NB4 (cell line): ENCODE measurements at regions not wholly inside any gene's neighbourhood (a gene's known extent, or its start where the extent isn't known, plus 50 kb on each side); places are given as distances from the start of the nearest gene placed in this dataset.

Experiments
- DNase-seq: peaks from one replicate; pipeline ENCODE4 v3.0.0; 2010; ENCODE audit warnings: low read depth
- H3K4me3 ChIP-seq: one replicate; pipeline ENCODE4 v1.5.1; 2011; ENCODE audit warnings: mild to moderate bottlenecking, low read depth, low read length, moderate library complexity
- CTCF ChIP-seq: IDR thresholded peaks from one replicate; pipeline ENCODE4 v1.5.1; 2012; ENCODE audit warnings: low read depth, low read length
- MYC ChIP-seq: IDR thresholded peaks from 2 replicates; pipeline ENCODE4 v1.6.1; 2011; ENCODE audit warnings: low read depth, low read length
- POLR2A ChIP-seq: IDR thresholded peaks from 2 replicates; pipeline ENCODE4 v1.6.1; 2011; ENCODE audit warnings: mild to moderate bottlenecking; ENCODE audit not compliant: insufficient read length; ENCODE audit errors: extremely low read depth
- TF ChIP-seq, protein P1 (sequence below): IDR thresholded peaks from 2 replicates; pipeline ENCODE4 v1.6.1; 2011; ENCODE audit warnings: low read depth, low read length

- H3K4me3 ChIP-seq, result no peak overlapping the region
- TF ChIP-seq POLR2A, result no peak
- TF ChIP-seq, protein P1, sequence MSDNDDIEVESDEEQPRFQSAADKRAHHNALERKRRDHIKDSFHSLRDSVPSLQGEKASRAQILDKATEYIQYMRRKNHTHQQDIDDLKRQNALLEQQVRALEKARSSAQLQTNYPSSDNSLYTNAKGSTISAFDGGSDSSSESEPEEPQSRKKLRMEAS, result no peak
- TF ChIP-seq CTCF, result no peak
- TF ChIP-seq MYC, result no peak
- DNase-seq, result no peak
Observed at GRCh38 chr12:58504143-58504938, 416.0 kb downstream of the LRIG3 start.

GRCh38 chr12:58509116-58509885 is 411.0 kb downstream of the LRIG3 start:
- TF ChIP-seq MYC (no peak), CTCF (no peak), POLR2A (no peak)
- TF ChIP-seq, protein P1, result no peak
- no peak overlapping the region for H3K4me3 ChIP-seq
- DNase-seq, result peak; percentile 7

- TF ChIP-seq MYC (no peak), POLR2A (no peak), CTCF (no peak)
- TF ChIP-seq, protein P1, result no peak
- DNase-seq, result no peak
- H3K4me3 ChIP-seq, result no peak overlapping the region
Observed at GRCh38 chr12:58513301-58513834, 406.9 kb downstream of the LRIG3 start.

GRCh38 chr12:58513852-58514251 is 406.5 kb downstream of the LRIG3 start:
- H3K4me3 ChIP-seq, result no peak overlapping the region
- TF ChIP-seq, protein P1, result no peak
- no peak for TF ChIP-seq MYC
- TF ChIP-seq POLR2A, result no peak
- no peak for TF ChIP-seq CTCF
- no peak for DNase-seq

DNA sequence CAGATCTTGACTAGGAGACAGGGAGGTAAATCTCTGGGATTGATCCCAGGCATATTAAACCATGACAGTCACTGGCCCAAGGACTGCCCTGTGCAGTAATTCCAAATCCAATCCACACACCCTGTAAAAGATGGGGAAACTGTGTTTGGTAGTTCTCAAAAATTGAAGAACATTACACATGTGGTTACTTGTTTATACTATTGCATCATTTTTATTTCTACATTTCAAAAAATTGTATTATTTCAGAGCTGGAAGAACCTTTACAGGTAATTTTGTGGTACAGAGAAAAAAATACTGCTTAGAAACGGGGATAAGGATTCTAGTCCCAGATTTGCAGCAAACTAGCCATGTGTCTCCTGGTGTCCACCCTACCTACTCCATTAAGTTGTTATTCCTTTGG is 400.5 kb downstream of the LRIG3 start:
- H3K4me3 ChIP-seq, result no peak overlapping the region
- TF ChIP-seq CTCF, result no peak
- no peak for TF ChIP-seq MYC
- no peak for TF ChIP-seq POLR2A
- TF ChIP-seq, protein P1, result no peak
- no peak for DNase-seq
